ENCODE measurements at regions not wholly inside any gene's neighbourhood (a gene's known extent, or its start where the extent isn't known, plus 50 kb on each side); places are given as distances from the start of the nearest gene placed in this dataset.

GRCh38 chr2:190139371-190139770 is 76.8 kb upstream of the MSTN start:
- Histone ChIP-seq H3K27ac (ENCODE audit: low read depth, low read length) (no peak overlapping the region), H2AFZ (ENCODE audit: low read length) (no peak overlapping the region), H3K79me2 (ENCODE audit: insufficient read depth, low read length) (no peaks in the 10 kb centered on the region), H4K20me1 (ENCODE audit: insufficient read depth, low read length) (no peaks in the 10 kb centered on the region), H3K4me2 (ENCODE audit: insufficient read depth, low read length) (no peak overlapping the region), H3K36me3 (ENCODE audit: insufficient read depth, low read length) (no peaks in the 10 kb centered on the region), H3K9me3 (ENCODE audit: low read depth, low read length) (no peaks in the 10 kb centered on the region), H3K4me3 (ENCODE audit: insufficient read depth, low read length) (no peak overlapping the region), H3K4me1 (ENCODE audit: insufficient read depth, low read length) (no peaks in the 10 kb centered on the region), H3K27me3 (ENCODE audit: insufficient read depth, low read length) (no peaks in the 10 kb centered on the region)
- DNase-seq (ENCODE audit: insufficient read length, low spot score, missing footprints), result no peak
- no peak for TF ChIP-seq CTCF (IDR thresholded peaks at IDR 0.05; ENCODE audit: extremely low read depth, low read depth, low read length)

GRCh38 chr2:190138032-190138431 is 75.5 kb upstream of the MSTN start:
- no peaks in the 10 kb centered on the region for H4K20me1 ChIP-seq (ENCODE audit: insufficient read depth, low read length)
- DNase-seq (ENCODE audit: insufficient read length, low spot score, missing footprints), result no peak
- no peaks in the 10 kb centered on the region for H3K9me3 ChIP-seq (ENCODE audit: low read depth, low read length)
- H2AFZ ChIP-seq (ENCODE audit: low read length), result no peak overlapping the region
- no peak overlapping the region for H3K27ac ChIP-seq (ENCODE audit: low read depth, low read length)
- H3K36me3 ChIP-seq (ENCODE audit: insufficient read depth, low read length), result no peaks in the 10 kb centered on the region
- no peak overlapping the region for H3K4me3 ChIP-seq (ENCODE audit: insufficient read depth, low read length)
- H3K4me1 ChIP-seq (ENCODE audit: insufficient read depth, low read length), result no peaks in the 10 kb centered on the region
- no peak overlapping the region for H3K4me2 ChIP-seq (ENCODE audit: insufficient read depth, low read length)
- TF ChIP-seq CTCF (IDR thresholded peaks at IDR 0.05; ENCODE audit: extremely low read depth, low read depth, low read length), result no peak
- H3K27me3 ChIP-seq (ENCODE audit: insufficient read depth, low read length), result no peaks in the 10 kb centered on the region
- no peaks in the 10 kb centered on the region for H3K79me2 ChIP-seq (ENCODE audit: insufficient read depth, low read length)

GRCh38 chr2:190137561-190137960 is 75.0 kb upstream of the MSTN start:
- Histone ChIP-seq H3K36me3 (ENCODE audit: insufficient read depth, low read length) (no peaks in the 10 kb centered on the region), H3K4me2 (ENCODE audit: insufficient read depth, low read length) (no peak overlapping the region), H2AFZ (ENCODE audit: low read length) (no peak overlapping the region), H3K27ac (ENCODE audit: low read depth, low read length) (no peak overlapping the region), H3K79me2 (ENCODE audit: insufficient read depth, low read length) (no peaks in the 10 kb centered on the region), H3K9me3 (ENCODE audit: low read depth, low read length) (no peaks in the 10 kb centered on the region), H3K4me1 (ENCODE audit: insufficient read depth, low read length) (no peaks in the 10 kb centered on the region), H3K4me3 (ENCODE audit: insufficient read depth, low read length) (no peak overlapping the region), H3K27me3 (ENCODE audit: insufficient read depth, low read length) (no peaks in the 10 kb centered on the region), H4K20me1 (ENCODE audit: insufficient read depth, low read length) (no peaks in the 10 kb centered on the region)
- DNase-seq (ENCODE audit: insufficient read length, low spot score, missing footprints), result peak; percentile 5
- TF ChIP-seq CTCF (IDR thresholded peaks at IDR 0.05; ENCODE audit: extremely low read depth, low read depth, low read length), result no peak

- Histone ChIP-seq H3K9me3 (ENCODE audit: low read depth, low read length) (no peaks in the 10 kb centered on the region), H3K27ac (ENCODE audit: low read depth, low read length) (no peak overlapping the region), H3K79me2 (ENCODE audit: insufficient read depth, low read length) (no peaks in the 10 kb centered on the region), H3K36me3 (ENCODE audit: insufficient read depth, low read length) (no peaks in the 10 kb centered on the region), H2AFZ (ENCODE audit: low read length) (no peak overlapping the region), H3K27me3 (ENCODE audit: insufficient read depth, low read length) (no peaks in the 10 kb centered on the region), H3K4me1 (ENCODE audit: insufficient read depth, low read length) (no peaks in the 10 kb centered on the region), H4K20me1 (ENCODE audit: insufficient read depth, low read length) (no peaks in the 10 kb centered on the region), H3K4me2 (ENCODE audit: insufficient read depth, low read length) (no peak overlapping the region), H3K4me3 (ENCODE audit: insufficient read depth, low read length) (no peak overlapping the region)
- DNase-seq (ENCODE audit: insufficient read length, low spot score, missing footprints), result no peak
- TF ChIP-seq CTCF (IDR thresholded peaks at IDR 0.05; ENCODE audit: extremely low read depth, low read depth, low read length), result no peak
Observed at GRCh38 chr2:190136825-190137224, 74.3 kb upstream of the MSTN start.
